GM12891 (cell line): ENCODE measurements at regions not wholly inside any gene's neighbourhood (a gene's known extent, or its start where the extent isn't known, plus 50 kb on each side); places are given as distances from the start of the nearest gene placed in this dataset.

Source experiments
- POLR2A ChIP-seq: IDR thresholded peaks from 2 replicates; pipeline ENCODE4 v1.6.1; 2011; ENCODE audit warnings: low read depth, low read length, control low read depth
- POLR2AphosphoS5 ChIP-seq: IDR thresholded peaks from 2 replicates; pipeline ENCODE4 v1.6.1; 2011; ENCODE audit warnings: low read depth, low read length, control low read depth
- POU2F2 ChIP-seq: IDR thresholded peaks from 2 replicates; pipeline ENCODE4 v1.6.1; 2011; ENCODE audit warnings: low read depth, mild to moderate bottlenecking, control low read depth, low read length, moderate library complexity
- TAF1 ChIP-seq: IDR thresholded peaks from 2 replicates; pipeline ENCODE4 v1.6.1; 2011; ENCODE audit warnings: low read depth, low read length, control low read depth

DNA sequence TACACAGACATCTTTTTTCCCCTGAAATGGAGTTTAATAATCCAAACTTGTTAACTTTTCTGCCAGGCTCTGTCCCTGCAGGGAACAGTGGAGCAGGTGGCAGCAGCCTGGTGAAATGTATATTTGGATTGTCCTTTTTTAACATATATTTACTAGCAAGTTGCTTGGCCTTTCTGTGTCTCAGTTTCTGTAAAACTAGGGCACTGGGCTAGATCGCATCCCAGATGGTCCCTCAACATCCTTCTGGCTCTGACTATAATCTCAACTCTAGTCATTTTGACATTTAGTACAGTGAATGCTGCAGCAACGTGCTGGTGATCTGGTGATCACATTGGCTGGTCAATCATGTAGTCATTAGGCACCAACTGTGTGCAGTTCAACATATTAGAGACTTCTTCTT, 80.4 kb downstream of the LBH start:
- TF ChIP-seq POLR2AphosphoS5 (no peak), POLR2A (no peak), POU2F2 (no peak), TAF1 (no peak)
